AG04450 (cell line): ENCODE measurements at regions not wholly inside any gene's neighbourhood (a gene's known extent, or its start where the extent isn't known, plus 50 kb on each side); places are given as distances from the start of the nearest gene placed in this dataset.
A peak's percentile ranks its signal among the peaks of the same experiment; 100 is the strongest.
"Not testable (repeated sequence)": the region's sequence is repeated elsewhere in the genome, so short reads cannot be mapped to it uniquely, and the experiment has no call there.

Experiments
- CTCF ChIA-PET: fragments of 300-600, 350-600 bp; formaldehyde crosslinking; extraction: SDS; loops from one replicate; lab custom pipeline; 2022; ENCODE audit warnings: antibody characterized with exemption, inconsistent platforms; lab: Charles Lee
- POLR2A ChIA-PET: fragments of 350-600 bp; formaldehyde crosslinking; extraction: SDS; loops from one replicate; lab custom pipeline; 2021; ENCODE audit warnings: antibody characterized with exemption, inconsistent platforms; lab: Yijun Ruan, JAX
- DNase-seq: peaks from one replicate; pipeline ENCODE4 v3.0.0-alpha.2; 2011; ENCODE audit warnings: low read depth, low spot score
- H3K27ac ChIP-seq: one replicate; pipeline ENCODE4 v1.5.1; 2012; ENCODE audit warnings: low read depth, low read length, control low read depth
- H3K27me3 ChIP-seq: one replicate; pipeline ENCODE4 v1.6.0; 2012; ENCODE audit warnings: low read length; ENCODE audit not compliant: control insufficient read depth, insufficient read depth
- H3K4me3 ChIP-seq: 2 replicates; pipeline ENCODE4 v1.5.1; 2011; ENCODE audit warnings: mild to moderate bottlenecking, low read depth, low read length, control low read depth
- H3K9me3 ChIP-seq: 2 replicates; pipeline ENCODE4 v1.5.1; 2012; ENCODE audit warnings: low read length; ENCODE audit not compliant: control insufficient read depth, insufficient read depth
- CTCF ChIP-seq: IDR thresholded peaks from 2 replicates; pipeline ENCODE4 v1.5.1; 2011; ENCODE audit warnings: low read depth, low read length, control low read depth, inconsistent platforms

DNA sequence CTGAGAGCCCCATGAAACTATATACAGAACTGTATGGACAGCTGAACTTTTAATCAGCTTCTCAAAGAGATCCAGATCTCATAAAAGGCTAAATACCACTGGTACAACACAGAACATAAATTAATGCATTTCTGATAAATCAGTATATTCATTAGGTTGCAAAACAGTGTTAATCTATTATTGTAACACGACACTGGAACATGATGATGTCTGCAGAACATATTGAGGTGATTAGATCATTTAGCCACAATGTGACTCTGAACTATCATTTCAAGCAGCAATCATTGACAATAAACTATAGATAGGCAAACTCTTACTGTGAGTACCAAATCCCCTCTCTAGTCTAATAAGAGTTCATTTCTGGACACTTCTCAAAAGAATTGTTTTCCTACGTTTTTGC, 50.3 kb downstream of the GASK1B start:
- CTCF ChIA-PET: interaction anchor here (2.1 kb wide), 1 partner anchor 50 kb away, joined by 8 read pairs; the partner anchor contains the start of gene GASK1B
- Histone ChIP-seq H3K27ac (no peak overlapping the region), H3K4me3 (no peak overlapping the region), H3K9me3 (no peaks in the 10 kb centered on the region), H3K27me3 (no peaks in the 10 kb centered on the region)
- DNase-seq: no peak
- no peak for TF ChIP-seq CTCF
- POLR2A ChIA-PET: no interaction called here

DNA sequence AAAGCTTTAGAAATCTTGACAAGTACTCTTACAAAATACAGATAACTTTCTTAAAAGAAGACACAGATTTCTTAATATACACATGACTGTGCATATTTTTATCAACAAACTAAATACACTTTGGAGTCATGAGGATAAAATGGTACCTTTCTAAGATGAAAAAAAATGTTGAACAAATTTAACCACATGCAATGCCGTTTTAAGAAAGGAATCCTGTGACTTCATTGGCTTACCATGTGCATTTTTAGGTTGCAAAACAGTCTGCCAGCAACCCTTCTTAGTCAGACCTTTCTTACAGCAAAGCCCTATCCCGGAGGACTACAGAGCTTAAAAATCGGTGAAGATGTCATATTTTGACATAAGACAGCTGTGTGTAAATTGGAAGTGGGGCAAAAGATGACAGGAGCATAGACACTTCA, 51.7 kb downstream of the GASK1B start:
- TF ChIP-seq CTCF: no peak
- peak; percentile 98 for DNase-seq
- ChIA-PET CTCF (interaction anchor here (1.6 kb wide), 1 partner anchor 51 kb away, joined by 9 read pairs; no protein-coding TSS in a partner anchor), POLR2A (interaction anchor here (0.7 to 1.6 kb wide), 9 partner anchors 31 to 194 kb away, joined by 3 to 16 read pairs (median 4); partner anchors contain the start of gene GASK1B)
- Histone ChIP-seq H3K27ac (peak overlapping the region; percentile 93), H3K4me3 (no peak overlapping the region; the same call in 1 of the 2 replicates), H3K27me3 (no peaks in the 10 kb centered on the region), H3K9me3 (no peaks in the 10 kb centered on the region)

- DNase-seq: peak; percentile 89
- peak overlapping the region; percentile 93 for H3K27ac ChIP-seq
- not testable (repeated sequence) for H3K9me3 ChIP-seq, H3K27me3 ChIP-seq
- ChIA-PET CTCF (interaction anchor here (1.6 kb wide), 1 partner anchor 51 kb away, joined by 9 read pairs; no protein-coding TSS in a partner anchor), POLR2A (interaction anchor here (0.7 to 1.6 kb wide), 9 partner anchors 31 to 195 kb away, joined by 3 to 16 read pairs (median 4); partner anchors contain the start of gene GASK1B)
- H3K4me3 ChIP-seq: peak overlapping the region; percentile 8; the same call in 1 of the 2 replicates
These were observed 52.1 kb downstream of the GASK1B start for GRCh38 chr4:158120645-158121151.

GRCh38 chr4:158112611-158113010, 60.2 kb downstream of the GASK1B start:
- H3K4me3 ChIP-seq: no peak overlapping the region
- H3K9me3 ChIP-seq: no peaks in the 10 kb centered on the region
- POLR2A ChIA-PET: no interaction called here
- no peak overlapping the region for H3K27ac ChIP-seq
- CTCF ChIA-PET: interaction anchor here (1.2 kb wide), 1 partner anchor 60 kb away, joined by 5 read pairs; no protein-coding TSS in a partner anchor
- no peaks in the 10 kb centered on the region for H3K27me3 ChIP-seq
- TF ChIP-seq CTCF: no peak
- no peak for DNase-seq

DNA sequence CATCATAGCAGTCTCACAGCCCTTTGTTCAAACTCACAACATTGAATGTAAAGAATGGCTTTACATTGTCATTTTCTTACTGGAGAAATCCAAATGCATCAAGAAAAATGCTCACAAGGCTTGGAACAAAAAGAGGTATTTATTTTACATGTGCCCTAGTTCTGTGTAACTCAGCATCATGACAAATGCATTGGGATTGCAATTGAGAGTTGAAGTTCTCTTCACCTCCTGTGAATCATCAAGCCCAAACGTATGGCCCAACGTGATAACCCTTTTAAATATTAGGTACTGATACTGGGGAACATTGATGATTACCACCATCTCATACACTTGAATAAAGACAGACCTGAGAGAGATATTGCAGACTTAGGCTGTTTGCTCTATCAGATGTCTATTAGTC, 61.6 kb downstream of the GASK1B start:
- Histone ChIP-seq H3K27ac (no peak overlapping the region), H3K9me3 (no peaks in the 10 kb centered on the region), H3K27me3 (no peaks in the 10 kb centered on the region), H3K4me3 (no peak overlapping the region)
- CTCF ChIA-PET: no interaction called here
- TF ChIP-seq CTCF: no peak
- DNase-seq: no peak
- POLR2A ChIA-PET: no interaction called here
